HAP-1 (cell line): ENCODE measurements at regions not wholly inside any gene's neighbourhood (a gene's known extent, or its start where the extent isn't known, plus 50 kb on each side); places are given as distances from the start of the nearest gene placed in this dataset.

Source experiments
- DNase-seq, 2 experiments: peaks; one replicate each; pipeline ENCODE4 v3.0.0-alpha.2; 2016 to 2020; ENCODE audit warnings: low spot score in 2 of 2
- H3K27me3 ChIP-seq: fragments of 250-450 bp; sonication (Bioruptor Pico); 2 replicates; pipeline ENCODE4 v1.5.1; 2020; ENCODE audit warnings: low read depth, mild to moderate bottlenecking, moderate library complexity
- H3K36me3 ChIP-seq: fragments of 250-450 bp; sonication (Bioruptor Pico); replicated peaks from 2 replicates; pipeline ENCODE4 v1.5.1; 2020; ENCODE audit warnings: mild to moderate bottlenecking
- H3K4me1 ChIP-seq: fragments of 250-450 bp; sonication (Bioruptor Pico); 2 replicates; pipeline ENCODE4 v1.5.1; 2020; ENCODE audit warnings: mild to moderate bottlenecking
- H3K4me3 ChIP-seq: fragments of 250-450 bp; sonication (Bioruptor Pico); 2 replicates; pipeline ENCODE4 v1.5.1; 2020; ENCODE audit warnings: mild to moderate bottlenecking, moderate library complexity
- H3K9me3 ChIP-seq: fragments of 250-450 bp; sonication (Bioruptor Pico); 2 replicates; pipeline ENCODE4 v1.5.1; 2020; ENCODE audit warnings: mild to moderate bottlenecking, moderate library complexity
- in situ Hi-C: fragments of 300-500 bp; cut with MboI; formaldehyde crosslinking; loops from 3 replicates; pipeline ENCODE4 v1.14.3; 2020; ENCODE audit warnings: low sequenced_read_pairs, inconsistent platforms, mixed read lengths

DNA sequence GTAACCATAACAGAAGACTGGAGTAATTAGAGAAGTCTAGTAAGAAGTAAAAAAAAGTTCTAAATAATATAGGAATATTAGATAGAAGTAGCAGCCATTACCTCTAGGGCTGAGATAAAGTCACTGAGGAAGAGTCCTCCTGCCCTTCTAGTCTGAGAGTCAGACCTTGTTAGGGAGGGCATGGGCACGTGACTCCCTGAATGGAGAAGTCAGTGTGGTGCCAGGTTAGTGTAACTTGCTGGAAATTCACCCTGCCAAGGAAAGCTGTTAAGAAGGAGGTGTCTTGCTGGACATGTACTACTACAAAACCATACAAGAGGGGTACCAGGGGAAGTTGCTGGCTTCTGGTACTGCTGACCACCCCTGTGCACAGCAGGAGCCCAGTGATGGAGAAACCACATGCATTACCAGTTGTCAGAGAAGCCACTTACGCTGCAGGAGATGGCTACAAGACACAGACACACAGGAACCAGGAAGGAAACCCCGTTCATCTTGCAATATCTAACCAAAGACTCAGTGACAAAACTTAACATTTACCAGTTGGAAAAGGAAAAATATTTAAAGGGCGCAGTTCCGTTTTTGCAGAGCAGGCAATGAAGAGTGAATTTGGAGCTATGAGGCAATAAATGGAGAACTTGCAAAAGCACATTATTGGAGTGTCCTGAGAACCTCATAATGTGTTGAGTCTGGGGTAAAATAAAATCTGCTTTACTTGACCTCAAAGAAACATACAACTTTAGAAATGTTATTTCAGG lies 77.2 kb upstream of the TLK1 start:
- in situ Hi-C loops: no loop called here

DNA sequence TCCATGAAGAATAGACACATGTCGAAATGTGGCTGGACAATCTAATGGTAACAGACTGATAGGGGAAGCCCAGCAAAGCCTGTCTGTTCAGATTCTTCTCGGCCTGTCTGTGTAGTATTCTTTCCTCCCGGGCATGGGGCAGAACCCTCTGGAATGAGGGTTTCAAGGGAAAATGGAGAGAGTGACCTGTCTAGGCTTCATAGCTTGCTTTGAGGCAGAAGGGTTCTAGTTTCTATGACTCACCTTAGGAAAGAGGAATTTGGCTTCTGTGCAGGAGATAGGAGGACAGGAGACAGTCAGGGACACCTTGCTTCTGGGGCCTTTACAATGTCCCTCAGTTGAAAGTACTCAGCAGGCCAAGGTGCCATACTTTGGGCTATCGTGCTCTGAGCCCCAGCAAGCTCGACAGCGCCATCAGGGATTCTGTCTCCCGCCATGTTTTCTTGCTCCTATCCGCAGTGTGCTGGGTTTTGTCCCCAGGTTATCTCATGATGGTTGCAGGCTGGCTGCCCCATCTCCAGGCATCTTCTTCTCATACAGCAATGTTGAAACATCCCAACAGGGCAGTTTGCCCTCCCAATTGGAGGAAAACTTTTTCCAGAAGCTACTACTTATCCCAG lies 74.7 kb upstream of the TLK1 start:
- in situ Hi-C loops: no loop called here
- Histone ChIP-seq H3K9me3 (no peaks in the 10 kb centered on the region), H3K4me1 (no peaks in the 10 kb centered on the region), H3K36me3 (no peaks in the 10 kb centered on the region), H3K4me3 (no peak overlapping the region), H3K27me3 (no peaks in the 10 kb centered on the region)
- DNase-seq: no peak

More for the DNA sequence above, 77.2 kb upstream of the TLK1 start:
- Histone ChIP-seq H3K4me1 (no peaks in the 10 kb centered on the region), H3K9me3 (no peaks in the 10 kb centered on the region), H3K4me3 (no peak overlapping the region), H3K27me3 (no peaks in the 10 kb centered on the region), H3K36me3 (no peaks in the 10 kb centered on the region)
- no peak for DNase-seq

DNA sequence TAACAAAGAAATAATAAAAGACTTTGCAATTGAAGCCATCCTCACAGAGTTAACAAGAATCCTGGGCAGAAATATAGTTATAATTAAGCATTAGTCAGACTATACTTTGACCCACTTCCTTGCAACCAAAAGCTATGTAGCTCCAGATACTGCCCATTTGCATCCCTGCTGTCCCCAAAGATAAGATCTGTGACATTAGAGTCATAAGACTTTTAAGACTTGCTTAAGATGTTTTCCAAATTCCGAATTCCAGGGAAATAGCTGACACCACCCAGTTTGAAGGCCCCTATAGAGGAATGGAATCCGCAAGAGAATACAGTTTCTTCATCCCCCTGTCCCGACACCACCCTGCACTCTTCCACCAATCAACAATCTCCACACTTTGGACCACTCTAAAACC lies 69.5 kb upstream of the TLK1 start:
- no peaks in the 10 kb centered on the region for H3K4me1 ChIP-seq
- no peaks in the 10 kb centered on the region for H3K36me3 ChIP-seq
- DNase-seq: no peak
- no peaks in the 10 kb centered on the region for H3K27me3 ChIP-seq
- in situ Hi-C loops: no loop called here
- H3K9me3 ChIP-seq: no peaks in the 10 kb centered on the region
- H3K4me3 ChIP-seq: no peak overlapping the region

- Histone ChIP-seq H3K9me3 (no peaks in the 10 kb centered on the region), H3K27me3 (no peaks in the 10 kb centered on the region), H3K4me3 (no peak overlapping the region), H3K36me3 (no peaks in the 10 kb centered on the region), H3K4me1 (no peaks in the 10 kb centered on the region)
- in situ Hi-C loops: no loop called here
- DNase-seq: no peak
Observed at GRCh38 chr2:171228826-171229225, 68.1 kb upstream of the TLK1 start.

DNA sequence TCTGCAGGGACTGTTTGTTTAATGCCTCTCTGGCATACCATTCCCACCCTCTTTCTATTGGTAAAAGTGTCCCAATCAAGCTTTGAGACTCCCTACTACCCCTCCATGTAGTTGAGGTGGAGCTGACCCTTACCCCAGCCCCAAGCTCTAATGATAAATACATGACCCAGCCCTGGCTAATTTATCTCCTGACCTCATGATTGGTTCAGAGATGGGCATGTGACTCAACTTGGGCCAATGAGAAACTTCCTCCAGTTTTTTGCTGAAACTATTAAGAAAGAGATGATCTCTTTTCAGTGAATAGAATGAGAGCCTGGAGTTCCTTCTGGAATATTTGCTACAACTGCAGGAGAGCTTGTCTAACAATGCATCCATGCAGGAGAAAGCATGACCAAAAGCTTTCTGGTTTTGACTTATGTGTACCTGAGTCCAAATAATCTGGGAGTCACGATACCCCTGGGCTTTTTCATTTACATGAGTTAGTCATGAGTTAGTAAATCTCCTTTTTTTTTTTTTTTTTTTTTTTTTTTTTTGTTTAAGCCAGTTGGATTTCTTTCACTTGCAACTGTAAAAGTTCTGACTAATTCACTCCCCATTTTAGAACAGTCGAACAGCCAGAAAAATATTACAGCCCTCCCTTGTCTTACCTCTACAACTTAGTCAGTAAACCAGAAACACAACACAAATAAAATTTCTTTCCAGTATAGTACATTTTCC lies 66.5 kb upstream of the TLK1 start:
- in situ Hi-C loops: no loop called here
- H3K4me1 ChIP-seq: no peaks in the 10 kb centered on the region
- H3K9me3 ChIP-seq: no peaks in the 10 kb centered on the region
- H3K27me3 ChIP-seq: no peaks in the 10 kb centered on the region
- H3K4me3 ChIP-seq: no peak overlapping the region
- DNase-seq: no peak
- H3K36me3 ChIP-seq: no peaks in the 10 kb centered on the region

GRCh38 chr2:171226461-171226860 lies 65.8 kb upstream of the TLK1 start:
- no peaks in the 10 kb centered on the region for H3K27me3 ChIP-seq
- H3K4me3 ChIP-seq: no peak overlapping the region
- H3K4me1 ChIP-seq: no peaks in the 10 kb centered on the region
- H3K36me3 ChIP-seq: no peaks in the 10 kb centered on the region
- in situ Hi-C loops: no loop called here
- DNase-seq: no peak
- H3K9me3 ChIP-seq: no peaks in the 10 kb centered on the region

DNA sequence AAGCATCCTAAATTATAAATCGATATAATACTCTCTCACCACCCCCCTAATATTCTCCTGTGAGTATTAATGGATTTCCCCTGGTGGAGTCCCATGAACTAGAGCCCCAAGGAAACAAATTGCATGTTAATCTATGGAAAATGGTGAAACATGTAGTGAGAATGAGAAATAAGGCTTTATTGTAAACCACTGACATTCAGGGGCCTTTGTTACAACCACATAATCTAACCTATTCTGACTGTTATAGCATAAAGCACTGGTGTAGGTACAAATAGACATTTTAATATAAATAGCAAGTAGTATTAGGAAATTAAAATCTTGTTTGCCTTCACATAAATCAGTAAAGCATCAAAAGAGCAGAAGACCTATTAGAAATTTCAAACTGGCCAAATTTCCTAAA lies 65.3 kb upstream of the TLK1 start:
- Histone ChIP-seq H3K36me3 (no peaks in the 10 kb centered on the region), H3K4me1 (no peaks in the 10 kb centered on the region), H3K9me3 (no peaks in the 10 kb centered on the region), H3K27me3 (no peaks in the 10 kb centered on the region), H3K4me3 (no peak overlapping the region)
- in situ Hi-C loops: no loop called here
- no peak for DNase-seq

DNA sequence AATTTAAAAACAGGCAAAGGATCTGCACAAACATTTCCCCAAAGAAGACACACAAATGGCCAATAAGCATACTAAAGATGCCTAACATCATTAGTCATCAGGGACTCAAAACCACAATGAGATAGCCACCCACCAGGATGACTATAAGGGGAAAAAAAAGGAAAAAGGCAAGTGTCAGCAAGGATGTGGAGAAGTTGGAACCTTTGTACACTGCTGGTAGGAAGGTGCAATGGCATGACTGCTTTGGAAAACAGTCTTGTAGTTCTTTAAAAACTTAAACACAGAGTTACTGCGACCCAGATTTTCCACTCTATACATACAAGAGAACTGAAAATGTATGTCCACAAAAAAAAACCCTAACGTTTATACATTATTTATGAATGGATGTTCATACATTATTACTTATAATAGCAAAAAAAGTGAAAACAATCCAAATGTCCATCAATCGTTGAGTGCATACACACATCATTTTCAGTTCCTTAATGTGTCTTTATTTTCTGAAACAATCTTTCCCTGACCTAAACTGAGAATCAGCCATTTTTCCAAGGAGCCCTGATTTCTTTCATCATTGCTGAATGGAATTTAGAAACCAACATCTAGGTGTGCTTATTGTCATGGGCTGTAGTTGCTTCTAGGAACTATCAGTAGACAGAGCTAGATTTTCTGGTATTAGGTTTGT lies 64.7 kb upstream of the TLK1 start:
- Histone ChIP-seq H3K27me3 (no peaks in the 10 kb centered on the region), H3K9me3 (no peaks in the 10 kb centered on the region), H3K36me3 (no peaks in the 10 kb centered on the region), H3K4me3 (no peak overlapping the region), H3K4me1 (no peaks in the 10 kb centered on the region)
- DNase-seq: no peak
- in situ Hi-C loops: no loop called here

DNA sequence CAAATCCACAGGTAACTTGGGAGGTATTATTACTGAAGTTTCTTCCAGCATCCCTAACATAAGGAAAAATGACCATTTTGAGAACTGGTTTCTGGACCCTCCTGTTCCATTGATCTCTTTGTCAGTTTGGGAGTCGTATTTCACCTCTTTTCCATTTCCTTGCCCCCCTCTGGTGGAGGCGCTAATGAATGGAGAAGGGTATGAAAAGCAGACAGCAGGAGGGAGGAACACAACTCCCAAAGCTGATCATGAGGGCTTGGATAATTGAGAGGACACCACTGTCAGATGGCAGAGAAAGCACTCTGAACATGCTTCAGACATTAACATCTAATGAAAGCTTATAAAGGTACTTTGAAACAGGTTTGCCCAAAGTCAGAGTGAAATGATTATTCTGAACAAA lies 56.6 kb upstream of the TLK1 start:
- no peak for DNase-seq
- in situ Hi-C loops: no loop called here
- H3K36me3 ChIP-seq: no peaks in the 10 kb centered on the region

GRCh38 chr2:171216631-171217030 lies 55.9 kb upstream of the TLK1 start:
- no peak for DNase-seq
- Histone ChIP-seq H3K4me3 (no peak overlapping the region), H3K9me3 (peaks cover 3% of the 10 kb centered on the region; the same call in 1 of the 2 replicates), H3K36me3 (no peaks in the 10 kb centered on the region), H3K4me1 (no peaks in the 10 kb centered on the region), H3K27me3 (no peaks in the 10 kb centered on the region)
- in situ Hi-C loops: no loop called here

More for the DNA sequence above, 56.6 kb upstream of the TLK1 start:
- peaks cover 3% of the 10 kb centered on the region; the same call in 1 of the 2 replicates for H3K9me3 ChIP-seq
- no peak overlapping the region for H3K4me3 ChIP-seq
- no peaks in the 10 kb centered on the region for H3K27me3 ChIP-seq
- no peaks in the 10 kb centered on the region for H3K4me1 ChIP-seq

DNA sequence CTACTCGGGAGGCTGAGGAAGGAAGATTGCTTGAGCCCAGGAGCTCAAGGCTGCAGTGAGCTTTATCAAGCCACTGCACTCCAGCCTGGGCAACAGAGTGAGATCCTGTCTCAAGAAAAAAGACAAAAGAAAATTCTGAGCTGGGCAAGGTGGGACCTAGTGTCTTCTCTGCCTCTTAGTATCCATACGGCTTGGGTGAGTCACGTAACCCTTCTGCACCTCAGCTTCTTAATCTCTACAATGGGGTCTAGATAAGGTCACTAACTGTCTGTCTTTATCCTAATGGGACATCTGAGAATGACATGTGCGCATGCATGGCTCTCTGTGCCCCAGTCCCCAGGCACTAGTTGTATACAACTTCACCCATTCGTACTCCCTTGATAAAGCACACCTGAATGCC lies 53.4 kb upstream of the TLK1 start:
- peaks cover 7% of the 10 kb centered on the region for H3K27me3 ChIP-seq
- no peaks in the 10 kb centered on the region for H3K9me3 ChIP-seq
- in situ Hi-C loops: no loop called here
- no peaks in the 10 kb centered on the region for H3K36me3 ChIP-seq
- H3K4me1 ChIP-seq: no peaks in the 10 kb centered on the region
- no peak overlapping the region for H3K4me3 ChIP-seq
- no peak for DNase-seq

GRCh38 chr2:171210864-171211431 lies 50.3 kb upstream of the TLK1 start:
- in situ Hi-C loops: no loop called here
- Histone ChIP-seq H3K27me3 (peaks cover 9% of the 10 kb centered on the region), H3K36me3 (no peaks in the 10 kb centered on the region), H3K4me3 (no peak overlapping the region), H3K9me3 (no peaks in the 10 kb centered on the region), H3K4me1 (no peaks in the 10 kb centered on the region)
- DNase-seq: no peak
